Spleen (tissue), 7 donors: ENCODE measurements at regions not wholly inside any gene's neighbourhood (a gene's known extent, or its start where the extent isn't known, plus 50 kb on each side); places are given as distances from the start of the nearest gene placed in this dataset.

Experiments used
- CTCF ChIP-seq, 11 experiments: fragments of 200-600 bp in 7 of 11; fragments of 450-650 bp in 4 of 11; sonication (generic) in 4 of 11; IDR thresholded peaks in 8 of 11; conservative IDR thresholded peaks in 3 of 11; 1 replicate in 7 of 11; 2 replicates in 4 of 11; pipeline versions ENCODE4 v1.4.0 to v1.8.0; 2016 to 2021; ENCODE audit warnings: antibody characterized with exemption in 11 of 11, inconsistent platforms in 4 of 11, mild to moderate bottlenecking in 1 of 11
- POLR2AphosphoS5 ChIP-seq, 3 donors: sonication (generic); formaldehyde crosslinking; IDR thresholded peaks; one replicate each; pipeline ENCODE4 v1.5.1; 2017; ENCODE audit warnings: antibody characterized with exemption in 3 of 3
- donor health status: DM: no; HTN: no; CAD: no; lungs with moderate emphysema.
- donor health status: DM: no; HTN: no; CAD: no.
- donor health status: DM: no; HTN: no; CAD: no.

GRCh38 chr6:155717374-155717773, 261.7 kb upstream of the NOX3 start:
- TF ChIP-seq POLR2AphosphoS5 (IDR thresholded peaks at IDR 0.05) (no peak), CTCF (IDR thresholded peaks at IDR 0.05 in 8 of 11, conservative IDR thresholded peaks at IDR 0.05 in 3 of 11) (no peak)
